Endodermal cell (in vitro differentiated cells): ENCODE measurements at regions not wholly inside any gene's neighbourhood (a gene's known extent, or its start where the extent isn't known, plus 50 kb on each side); places are given as distances from the start of the nearest gene placed in this dataset.
A peak's percentile ranks its signal among the peaks of the same experiment; 100 is the strongest.

Experiments
- DNase-seq: peaks from one replicate; pipeline ENCODE4 v3.0.0-alpha.2; 2017
- H3K27ac ChIP-seq: 2 replicates; pipeline ENCODE4 v1.5.1; 2013; ENCODE audit warnings: mild to moderate bottlenecking, low read depth, low read length, moderate library complexity
- H3K27me3 ChIP-seq: 2 replicates; pipeline ENCODE4 v1.6.1; 2013; ENCODE audit warnings: mild to moderate bottlenecking, low read length, moderate library complexity; ENCODE audit not compliant: insufficient read depth, control insufficient read depth, poor library complexity, severe bottlenecking
- H3K36me3 ChIP-seq: 2 replicates; pipeline ENCODE4 v1.7.0; 2013; ENCODE audit warnings: mild to moderate bottlenecking, low read length, moderate library complexity; ENCODE audit not compliant: control insufficient read depth, insufficient read depth
- H3K4me1 ChIP-seq: one replicate; pipeline ENCODE4 v1.7.0; 2013; ENCODE audit warnings: low read length; ENCODE audit not compliant: control insufficient read depth, insufficient read depth
- H3K4me3 ChIP-seq: 2 replicates; pipeline ENCODE4 v1.5.1; 2013; ENCODE audit warnings: mild to moderate bottlenecking, low read length, moderate library complexity
- H3K9ac ChIP-seq: 2 replicates; pipeline ENCODE4 v1.6.1; 2013; ENCODE audit warnings: mild to moderate bottlenecking, low read length, moderate library complexity; ENCODE audit not compliant: poor library complexity, severe bottlenecking; ENCODE audit errors: extremely low read depth
- H3K9me3 ChIP-seq: 2 replicates; pipeline ENCODE4 v1.6.1; 2013; ENCODE audit warnings: mild to moderate bottlenecking, low read length, moderate library complexity; ENCODE audit not compliant: control insufficient read depth
- H3K27ac Mint-ChIP-seq: 2 replicates; pipeline ENCODE4 v1.8.0; 2020; ENCODE audit warnings: mixed read lengths
- H3K27me3 Mint-ChIP-seq: 2 replicates; pipeline ENCODE4 v1.8.0; 2021; ENCODE audit warnings: mild to moderate bottlenecking, mixed read lengths; ENCODE audit not compliant: insufficient read depth
- H3K36me3 Mint-ChIP-seq: 2 replicates; pipeline ENCODE4 v1.8.0; 2020; ENCODE audit warnings: low read depth, mixed read lengths
- H3K4me1 Mint-ChIP-seq: 2 replicates; pipeline ENCODE4 v1.8.0; 2020; ENCODE audit warnings: mixed read lengths
- H3K4me3 Mint-ChIP-seq: 2 replicates; pipeline ENCODE4 v1.8.0; 2020; ENCODE audit warnings: mild to moderate bottlenecking, moderate library complexity, mixed read lengths
- H3K9me3 Mint-ChIP-seq: 2 replicates; pipeline ENCODE4 v1.8.0; 2020; ENCODE audit warnings: mild to moderate bottlenecking, mixed read lengths
- CTCF ChIP-seq: fragments of 200-600 bp; sonication (generic); conservative IDR thresholded peaks from 2 replicates; pipeline ENCODE4 v1.5.0; 2021; ENCODE audit warnings: antibody characterized with exemption, mild to moderate bottlenecking
- WGBS, 2 experiments: methylation state at CpG; one replicate each; pipeline versions ENCODE4 v1.1.5 to v1.1.7; 2013; ENCODE audit warnings: missing lambda C conversion rate in 2 of 2, mixed read lengths in 1 of 2; ENCODE audit not compliant: insufficient coverage in 1 of 2, insufficient read length in 1 of 2; 5-methylcytosine and 5-hydroxymethylcytosine counted together

DNA sequence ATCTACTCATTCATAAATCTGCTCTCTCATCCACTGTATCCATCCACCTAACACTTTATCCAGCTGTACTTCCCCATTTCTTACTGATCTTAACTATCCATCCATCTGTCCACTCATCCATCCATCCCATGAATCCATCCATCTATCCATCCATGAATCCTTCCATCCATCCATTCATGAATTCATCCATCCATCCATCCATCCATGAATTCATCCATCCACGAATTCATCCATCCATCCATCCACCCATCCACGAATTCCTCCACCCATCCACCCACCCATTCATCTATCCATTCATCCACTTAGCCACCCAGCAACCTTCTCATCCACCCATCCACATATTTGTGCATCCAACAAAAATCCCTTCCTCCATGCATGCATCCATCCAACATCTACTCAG, 128.6 kb upstream of the MYL2 start:
- H3K4me3 ChIP-seq = no peak overlapping the region
- Mint-ChIP-seq H3K27me3 (peaks cover 17% of the 10 kb centered on the region), H3K36me3 (no peaks in the 10 kb centered on the region), H3K27ac (no peak overlapping the region), H3K9me3 (no peaks in the 10 kb centered on the region), H3K4me3 (no peak overlapping the region), H3K4me1 (peaks cover 5% of the 10 kb centered on the region)
- no peak overlapping the region for H3K9ac ChIP-seq
- H3K4me1 ChIP-seq = peaks cover 3% of the 10 kb centered on the region
- no peaks in the 10 kb centered on the region for H3K27me3 ChIP-seq
- no peaks in the 10 kb centered on the region for H3K9me3 ChIP-seq
- peaks cover 12% of the 10 kb centered on the region for H3K36me3 ChIP-seq
- no peak for DNase-seq
- 85 to 100% methylated on average over 2 of the region's 2 CpGs for WGBS, 2 experiments
- H3K27ac ChIP-seq = no peak overlapping the region
- no peak for TF ChIP-seq CTCF

- 58 to 66% methylated on average over 19 to 22 of the region's 22 CpGs for WGBS, 2 experiments
- Histone ChIP-seq H3K27ac (no peak overlapping the region), H3K36me3 (peaks cover 12% of the 10 kb centered on the region), H3K9me3 (no peaks in the 10 kb centered on the region), H3K9ac (no peak overlapping the region), H3K27me3 (no peaks in the 10 kb centered on the region), H3K4me1 (peaks cover 3% of the 10 kb centered on the region), H3K4me3 (no peak overlapping the region)
- TF ChIP-seq CTCF = no peak
- H3K36me3 Mint-ChIP-seq = no peaks in the 10 kb centered on the region
- peaks cover 5% of the 10 kb centered on the region for H3K4me1 Mint-ChIP-seq
- H3K4me3 Mint-ChIP-seq = no peak overlapping the region
- peak overlapping the region; percentile 58 for H3K27ac Mint-ChIP-seq
- peaks cover 17% of the 10 kb centered on the region for H3K27me3 Mint-ChIP-seq
- no peaks in the 10 kb centered on the region for H3K9me3 Mint-ChIP-seq
- DNase-seq = peak; percentile 97
Measured at GRCh38 chr12:111046896-111047295, 126.5 kb upstream of the MYL2 start.

DNA sequence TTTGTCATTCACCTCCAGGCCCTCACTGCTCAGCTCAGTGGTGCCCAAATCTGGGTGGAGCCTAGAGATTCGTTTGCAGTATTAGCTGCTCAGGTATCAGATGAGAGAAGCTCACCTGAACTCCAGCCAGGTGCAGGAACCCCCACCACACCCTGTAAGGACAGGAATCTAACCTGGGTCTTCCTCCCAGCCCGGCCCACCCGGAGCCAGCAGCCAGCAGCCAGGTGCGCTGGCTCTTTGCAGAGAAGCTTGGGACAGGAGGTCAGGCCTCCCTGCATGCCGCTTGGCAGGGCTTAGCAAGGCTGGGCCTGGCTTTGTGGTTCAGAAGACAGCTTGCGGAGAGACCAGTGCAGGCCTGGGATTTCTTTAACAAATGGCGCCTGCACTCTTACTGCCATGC, 125.6 kb upstream of the MYL2 start:
- Mint-ChIP-seq H3K9me3 (no peaks in the 10 kb centered on the region), H3K27ac (peak overlapping the region; percentile 21), H3K27me3 (peaks cover 17% of the 10 kb centered on the region), H3K36me3 (no peaks in the 10 kb centered on the region), H3K4me3 (no peak overlapping the region), H3K4me1 (peaks cover 5% of the 10 kb centered on the region)
- Histone ChIP-seq H3K27ac (no peak overlapping the region), H3K27me3 (no peaks in the 10 kb centered on the region), H3K4me3 (no peak overlapping the region), H3K4me1 (peaks cover 3% of the 10 kb centered on the region), H3K36me3 (peaks cover 12% of the 10 kb centered on the region), H3K9me3 (no peaks in the 10 kb centered on the region), H3K9ac (peak overlapping the region; percentile 15)
- TF ChIP-seq CTCF = no peak
- DNase-seq = no peak
- WGBS, 2 experiments = 93 to 99% methylated on average over 6 to 7 of the region's 7 CpGs
